ENCODE measurements at regions not wholly inside any gene's neighbourhood (a gene's known extent, or its start where the extent isn't known, plus 50 kb on each side); places are given as distances from the start of the nearest gene placed in this dataset.

DNA sequence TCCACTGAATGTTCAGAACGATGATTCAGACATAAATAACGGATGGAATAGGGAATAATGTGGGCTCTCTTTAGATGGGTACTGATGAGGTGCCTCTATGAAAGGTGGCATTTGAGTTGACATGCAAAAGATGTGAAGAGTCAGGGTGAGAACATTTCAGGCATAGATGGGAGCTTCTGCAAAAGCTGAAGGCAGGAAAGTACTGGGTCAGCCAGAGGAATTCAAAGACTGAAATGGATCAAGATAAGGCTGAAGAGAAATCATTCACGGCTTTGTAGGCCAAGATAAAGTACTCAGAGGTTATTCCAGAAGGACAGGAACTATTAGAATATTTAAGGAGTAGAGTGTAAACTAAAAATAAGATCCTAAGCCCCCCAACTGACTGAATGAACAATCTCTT, 189.6 kb upstream of the MCTP2 start:
- TF ChIP-seq, protein P1, sequence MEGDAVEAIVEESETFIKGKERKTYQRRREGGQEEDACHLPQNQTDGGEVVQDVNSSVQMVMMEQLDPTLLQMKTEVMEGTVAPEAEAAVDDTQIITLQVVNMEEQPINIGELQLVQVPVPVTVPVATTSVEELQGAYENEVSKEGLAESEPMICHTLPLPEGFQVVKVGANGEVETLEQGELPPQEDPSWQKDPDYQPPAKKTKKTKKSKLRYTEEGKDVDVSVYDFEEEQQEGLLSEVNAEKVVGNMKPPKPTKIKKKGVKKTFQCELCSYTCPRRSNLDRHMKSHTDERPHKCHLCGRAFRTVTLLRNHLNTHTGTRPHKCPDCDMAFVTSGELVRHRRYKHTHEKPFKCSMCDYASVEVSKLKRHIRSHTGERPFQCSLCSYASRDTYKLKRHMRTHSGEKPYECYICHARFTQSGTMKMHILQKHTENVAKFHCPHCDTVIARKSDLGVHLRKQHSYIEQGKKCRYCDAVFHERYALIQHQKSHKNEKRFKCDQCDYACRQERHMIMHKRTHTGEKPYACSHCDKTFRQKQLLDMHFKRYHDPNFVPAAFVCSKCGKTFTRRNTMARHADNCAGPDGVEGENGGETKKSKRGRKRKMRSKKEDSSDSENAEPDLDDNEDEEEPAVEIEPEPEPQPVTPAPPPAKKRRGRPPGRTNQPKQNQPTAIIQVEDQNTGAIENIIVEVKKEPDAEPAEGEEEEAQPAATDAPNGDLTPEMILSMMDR (IDR thresholded peaks at IDR 0.05) = no peak
- Mint-ChIP-seq H3K4me1 (ENCODE audit: low read depth) (no peaks in the 10 kb centered on the region), H3K4me3 (no peak overlapping the region), H3K36me3 (ENCODE audit: low read depth) (no peaks in the 10 kb centered on the region), H3K27me3 (no peaks in the 10 kb centered on the region), H3K27ac (no peak overlapping the region), H3K9me3 (no peaks in the 10 kb centered on the region)
- DNase-seq (no peak), ATAC-seq (no peak)
- CTCF ChIA-PET = no interaction called here
- POLR2A ChIA-PET = no interaction called here
- intact Hi-C loops (cut with micrococcal nuclease) = no loop called here

DNA sequence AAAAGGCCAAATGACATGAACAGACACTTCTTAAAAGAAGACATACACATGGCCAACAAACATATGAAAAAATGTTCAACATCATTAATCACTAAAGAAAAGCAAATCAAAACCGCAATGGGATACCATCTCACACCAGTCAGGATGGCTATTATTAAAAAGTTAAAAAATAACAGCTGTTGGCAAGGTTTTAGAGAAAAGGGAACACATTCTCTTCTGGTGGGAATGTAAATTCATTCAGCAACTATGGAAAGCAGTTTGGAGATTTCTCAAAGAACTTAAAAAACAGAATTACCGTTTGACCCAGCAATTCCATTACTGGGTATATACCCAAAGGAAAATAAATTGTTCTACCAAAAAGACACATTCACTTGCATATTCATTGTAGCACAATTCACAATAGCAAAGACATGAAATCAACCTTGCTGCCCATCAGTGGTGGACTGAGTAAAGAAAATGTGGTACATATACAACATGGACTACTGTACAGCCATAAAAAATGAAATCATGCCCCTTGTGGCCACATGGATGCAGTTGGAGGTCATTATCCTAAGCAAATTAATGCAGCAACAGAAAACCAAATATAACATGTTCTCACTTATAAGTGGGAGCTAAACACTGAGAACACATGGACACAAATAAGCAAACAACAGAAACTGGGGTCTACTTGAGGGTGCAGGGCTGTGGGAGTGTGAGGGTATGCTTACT, 190.7 kb upstream of the MCTP2 start:
- intact Hi-C loops (cut with micrococcal nuclease) = no loop called here
- no peak for ATAC-seq
- TF ChIP-seq, protein P1 (IDR thresholded peaks at IDR 0.05) = no peak
- Mint-ChIP-seq H3K4me3 (no peak overlapping the region), H3K9me3 (no peaks in the 10 kb centered on the region), H3K36me3 (ENCODE audit: low read depth) (no peaks in the 10 kb centered on the region), H3K27ac (no peak overlapping the region), H3K4me1 (ENCODE audit: low read depth) (no peaks in the 10 kb centered on the region), H3K27me3 (peaks cover 4% of the 10 kb centered on the region)
- CTCF ChIA-PET = no interaction called here
- POLR2A ChIA-PET = no interaction called here
- DNase-seq = no peak

DNA sequence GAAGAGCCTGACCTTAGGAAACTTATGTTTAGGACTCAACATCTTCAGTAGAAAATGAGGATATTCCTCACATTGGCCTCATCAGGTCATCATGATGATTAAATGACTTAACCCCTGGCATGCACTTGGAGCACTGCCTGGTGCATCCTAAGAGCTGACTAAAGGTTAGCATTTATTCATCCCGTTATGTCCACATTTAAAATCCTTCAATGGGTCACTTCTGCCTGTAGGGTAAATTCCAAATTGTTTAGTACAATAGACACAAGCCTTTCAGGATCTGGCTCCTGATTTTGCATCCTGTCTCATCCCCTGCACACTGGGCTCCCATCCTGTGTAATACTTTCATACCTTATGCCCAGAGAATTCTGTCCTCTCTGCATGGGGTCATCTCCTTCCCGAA, 195.2 kb upstream of the MCTP2 start:
- peaks cover 8% of the 10 kb centered on the region for H3K27me3 Mint-ChIP-seq
- no peak overlapping the region for H3K4me3 Mint-ChIP-seq
- ChIA-PET POLR2A (no interaction called here), CTCF (no interaction called here)
- H3K36me3 Mint-ChIP-seq (ENCODE audit: low read depth) = no peaks in the 10 kb centered on the region
- no peak for ATAC-seq
- intact Hi-C loops (cut with micrococcal nuclease) = no loop called here
- no peak for DNase-seq
- H3K9me3 Mint-ChIP-seq = no peaks in the 10 kb centered on the region
- H3K4me1 Mint-ChIP-seq (ENCODE audit: low read depth) = no peaks in the 10 kb centered on the region
- no peak overlapping the region for H3K27ac Mint-ChIP-seq
- TF ChIP-seq, protein P1 (IDR thresholded peaks at IDR 0.05) = no peak

DNA sequence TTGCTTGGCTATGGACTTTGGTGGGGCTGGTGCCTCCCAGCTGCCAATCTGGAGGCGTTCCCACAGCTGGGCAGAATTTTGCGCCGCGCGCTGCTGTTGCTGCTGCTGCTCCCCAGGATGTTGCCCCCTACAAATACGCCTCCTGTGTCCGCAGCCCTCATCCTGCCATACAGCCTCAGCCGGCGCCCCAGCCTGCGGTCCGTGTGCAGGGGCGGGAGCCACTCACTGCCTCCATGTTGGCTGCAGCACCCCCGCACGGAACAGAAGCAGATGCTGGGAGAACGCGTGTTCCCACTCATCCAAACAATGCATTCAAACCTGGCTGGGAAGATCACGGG, 197.7 kb upstream of the MCTP2 start:
- Mint-ChIP-seq H3K36me3 (ENCODE audit: low read depth) (no peaks in the 10 kb centered on the region), H3K4me1 (ENCODE audit: low read depth) (no peaks in the 10 kb centered on the region), H3K27ac (no peak overlapping the region), H3K27me3 (peaks cover 8% of the 10 kb centered on the region), H3K4me3 (no peak overlapping the region), H3K9me3 (no peaks in the 10 kb centered on the region)
- ChIA-PET POLR2A (no interaction called here), CTCF (no interaction called here)
- TF ChIP-seq, protein P1 (IDR thresholded peaks at IDR 0.05) = no peak
- DNase-seq (no peak), ATAC-seq (no peak)
- intact Hi-C loops (cut with micrococcal nuclease) = no loop called here

DNA sequence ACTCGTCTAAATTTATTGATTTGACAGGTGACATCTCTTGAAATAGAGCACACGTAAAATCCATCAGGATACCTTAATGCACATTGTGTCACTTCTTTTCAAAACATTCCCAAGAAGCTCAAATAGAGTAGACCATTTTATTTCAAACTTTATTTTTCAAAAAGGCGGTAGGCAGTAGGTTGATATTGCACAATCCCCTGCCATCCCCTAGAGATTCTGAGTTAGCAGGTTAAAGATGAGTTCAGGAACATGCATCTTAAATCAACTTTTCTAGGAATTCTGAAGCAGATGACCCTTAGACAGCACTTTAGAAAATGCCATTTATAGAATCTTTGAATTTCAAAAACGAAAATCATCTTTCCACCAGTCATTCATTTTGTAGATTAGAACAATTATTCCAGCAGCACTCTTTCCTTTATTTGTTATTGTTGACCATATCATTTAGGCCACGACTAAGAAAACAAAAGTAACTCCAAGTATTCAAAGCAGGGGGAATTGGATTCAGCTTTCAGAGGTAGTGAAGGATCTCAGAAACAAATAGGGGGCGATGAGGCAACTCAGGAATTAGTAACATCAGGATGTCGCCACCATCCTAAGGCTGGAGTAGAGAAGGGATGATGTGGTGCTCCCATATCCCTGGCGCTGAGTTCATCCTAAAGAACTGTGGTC, 198.2 kb upstream of the MCTP2 start:
- ATAC-seq (no peak), DNase-seq (no peak)
- H3K27me3 Mint-ChIP-seq = peaks cover 8% of the 10 kb centered on the region
- no peaks in the 10 kb centered on the region for H3K9me3 Mint-ChIP-seq
- TF ChIP-seq, protein P1 (IDR thresholded peaks at IDR 0.05) = no peak
- CTCF ChIA-PET = no interaction called here
- POLR2A ChIA-PET = no interaction called here
- intact Hi-C loops (cut with micrococcal nuclease) = no loop called here
- H3K27ac Mint-ChIP-seq = no peak overlapping the region
- H3K4me3 Mint-ChIP-seq = no peak overlapping the region
- H3K4me1 Mint-ChIP-seq (ENCODE audit: low read depth) = no peaks in the 10 kb centered on the region
- no peaks in the 10 kb centered on the region for H3K36me3 Mint-ChIP-seq (ENCODE audit: low read depth)
